OCI-LY1 (cell line): ENCODE measurements at regions not wholly inside any gene's neighbourhood (a gene's known extent, or its start where the extent isn't known, plus 50 kb on each side); places are given as distances from the start of the nearest gene placed in this dataset.

Experiments used
- EZH2 ChIP-seq: fragments of 200-600 bp; sonication (generic), shearing (Covaris generic); IDR thresholded peaks from 2 replicates; pipeline ENCODE4 v1.8.0; 2017; ENCODE audit warnings: borderline replicate concordance, mixed run types, mild to moderate bottlenecking, antibody characterized with exemption, low read length, moderate library complexity, mixed read lengths
- TF ChIP-seq, protein P1 (sequence below): fragments of 200-600 bp; sonication (generic), shearing (Covaris generic); IDR thresholded peaks from 2 replicates; pipeline ENCODE4 v1.5.1; 2017; ENCODE audit warnings: mild to moderate bottlenecking, antibody characterized with exemption, low read length, moderate library complexity, mixed read lengths

DNA sequence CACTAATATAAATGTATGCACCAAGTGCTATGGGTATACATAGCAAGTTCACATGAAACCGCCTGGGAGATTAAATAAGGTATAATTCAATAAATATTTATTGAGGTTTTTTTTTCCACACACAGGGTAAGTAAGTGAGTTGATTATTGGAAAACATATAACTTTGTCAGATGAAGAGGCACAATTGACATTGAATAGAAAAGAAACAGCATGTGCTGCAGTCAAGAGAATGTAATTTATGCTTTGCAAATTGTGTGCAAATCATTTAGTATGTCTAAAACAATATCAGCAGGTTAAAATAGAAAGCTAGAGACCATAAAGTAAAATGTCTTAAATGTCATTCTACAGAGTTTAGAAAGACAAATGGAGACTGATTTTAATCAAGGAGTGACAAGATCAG is 560.0 kb downstream of the AMY1C start:
- TF ChIP-seq, protein P1, sequence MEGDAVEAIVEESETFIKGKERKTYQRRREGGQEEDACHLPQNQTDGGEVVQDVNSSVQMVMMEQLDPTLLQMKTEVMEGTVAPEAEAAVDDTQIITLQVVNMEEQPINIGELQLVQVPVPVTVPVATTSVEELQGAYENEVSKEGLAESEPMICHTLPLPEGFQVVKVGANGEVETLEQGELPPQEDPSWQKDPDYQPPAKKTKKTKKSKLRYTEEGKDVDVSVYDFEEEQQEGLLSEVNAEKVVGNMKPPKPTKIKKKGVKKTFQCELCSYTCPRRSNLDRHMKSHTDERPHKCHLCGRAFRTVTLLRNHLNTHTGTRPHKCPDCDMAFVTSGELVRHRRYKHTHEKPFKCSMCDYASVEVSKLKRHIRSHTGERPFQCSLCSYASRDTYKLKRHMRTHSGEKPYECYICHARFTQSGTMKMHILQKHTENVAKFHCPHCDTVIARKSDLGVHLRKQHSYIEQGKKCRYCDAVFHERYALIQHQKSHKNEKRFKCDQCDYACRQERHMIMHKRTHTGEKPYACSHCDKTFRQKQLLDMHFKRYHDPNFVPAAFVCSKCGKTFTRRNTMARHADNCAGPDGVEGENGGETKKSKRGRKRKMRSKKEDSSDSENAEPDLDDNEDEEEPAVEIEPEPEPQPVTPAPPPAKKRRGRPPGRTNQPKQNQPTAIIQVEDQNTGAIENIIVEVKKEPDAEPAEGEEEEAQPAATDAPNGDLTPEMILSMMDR = no peak
- no peak for TF ChIP-seq EZH2
